Inflammatory macrophage treated with lipopolysaccharide for 1 hour (primary cell): ENCODE measurements at regions not wholly inside any gene's neighbourhood (a gene's known extent, or its start where the extent isn't known, plus 50 kb on each side); places are given as distances from the start of the nearest gene placed in this dataset.
A peak's percentile ranks its signal among the peaks of the same experiment; 100 is the strongest.
"Not testable (repeated sequence)": the region's sequence is repeated elsewhere in the genome, so short reads cannot be mapped to it uniquely, and the experiment has no call there.

Experiments
- DNase-seq, 2 donors: peaks; one replicate each; pipeline ENCODE4 v3.0.0-alpha.2; 2020 to 2022

- no peak for DNase-seq
Measured at GRCh38 chr2:236348976-236349375, 84.8 kb upstream of the ASB18 start.

GRCh38 chr2:236350426-236350825 lies 86.2 kb upstream of the ASB18 start:
- DNase-seq = no peak

GRCh38 chr2:236351966-236352525 lies 87.8 kb upstream of the ASB18 start:
- no peak for DNase-seq

- peak; percentile 11 to 74 for DNase-seq
Measured at GRCh38 chr2:236352761-236353593, 88.8 kb upstream of the ASB18 start.

- no peak for DNase-seq
Measured at GRCh38 chr2:236353594-236353942, 89.4 kb upstream of the ASB18 start.

GRCh38 chr2:236354056-236354940 lies 90.1 kb upstream of the ASB18 start:
- DNase-seq = no peak

- no peak for DNase-seq
Measured at GRCh38 chr2:236354973-236355595, 90.9 kb upstream of the ASB18 start.

- DNase-seq = no peak
Measured at GRCh38 chr2:236355911-236356310, 91.7 kb upstream of the ASB18 start.

GRCh38 chr2:236356321-236356720 lies 92.1 kb upstream of the ASB18 start:
- not testable (repeated sequence) for DNase-seq

GRCh38 chr2:236358482-236358881 lies 94.3 kb upstream of the ASB18 start:
- DNase-seq = not testable (repeated sequence)

- no peak for DNase-seq
Measured at GRCh38 chr2:236359426-236360045, 95.3 kb upstream of the ASB18 start.

- DNase-seq = no peak
Measured at GRCh38 chr2:236360496-236360895, 96.3 kb upstream of the ASB18 start.

- no peak for DNase-seq
Measured at GRCh38 chr2:236363711-236364277, 99.6 kb upstream of the ASB18 start.

GRCh38 chr2:236365258-236366048 lies 101.2 kb upstream of the ASB18 start:
- no peak for DNase-seq

- DNase-seq = no peak
Measured at GRCh38 chr2:236366049-236366387, 101.8 kb upstream of the ASB18 start.

- no peak for DNase-seq
Measured at GRCh38 chr2:236366397-236366796, 102.2 kb upstream of the ASB18 start.

- DNase-seq = no peak
Measured at GRCh38 chr2:236367506-236368289, 103.5 kb upstream of the ASB18 start.

GRCh38 chr2:236369661-236370062 lies 105.5 kb upstream of the ASB18 start:
- no peak for DNase-seq

- DNase-seq = no peak
Measured at GRCh38 chr2:236370847-236371409, 106.7 kb upstream of the ASB18 start.

GRCh38 chr2:236375973-236376476 lies 111.8 kb upstream of the ASB18 start:
- DNase-seq = no peak
